B cell (primary cell): ENCODE measurements at regions not wholly inside any gene's neighbourhood (a gene's known extent, or its start where the extent isn't known, plus 50 kb on each side); places are given as distances from the start of the nearest gene placed in this dataset.

Source experiments
- ATAC-seq: fragments of 200-7000 bp; cut with Tn5 transposase; one replicate; pipeline ENCODE4 v1.10.0; 2021; ENCODE audit warnings: low read depth, mild to moderate bottlenecking, moderate number of reproducible peaks, moderate library complexity
- CTCF ChIA-PET: fragments of 350-600 bp; sonication (Branson Sonifier 250); formaldehyde crosslinking; loops from one replicate; lab custom pipeline; 2021; ENCODE audit warnings: antibody characterized with exemption, inconsistent platforms; lab: Charles Lee
- POLR2A ChIA-PET: fragments of 350-600 bp; sonication (Branson Sonifier 250); formaldehyde crosslinking; loops from one replicate; lab custom pipeline; 2021; ENCODE audit warnings: antibody characterized with exemption; lab: Charles Lee
- DNase-seq: peaks from one replicate; pipeline ENCODE4 v3.0.0; 2013
- H2AFZ ChIP-seq: 2 replicates; pipeline ENCODE4 v1.6.1; 2012; ENCODE audit warnings: mild to moderate bottlenecking, low read depth, low read length; ENCODE audit not compliant: insufficient read depth, poor library complexity, severe bottlenecking
- H3K27ac ChIP-seq, 2 donors: 1 replicate in 1 of 2; 2 replicates in 1 of 2; pipeline ENCODE4 v1.5.1; 2012 to 2013; ENCODE audit warnings: low read length in 2 of 2, mild to moderate bottlenecking in 2 of 2, moderate library complexity in 1 of 2
- H3K27me3 ChIP-seq, 4 experiments: fragments of 200-600 bp in 1 of 4; sonication (generic) in 1 of 4; replicated peaks in 1 of 4; 1 replicate in 2 of 4; 2 replicates in 2 of 4; pipeline versions ENCODE4 v1.6.1 to v1.7.0; 2013 to 2016; ENCODE audit warnings: low read length in 3 of 4, mild to moderate bottlenecking in 2 of 4, mixed read lengths in 1 of 4, moderate library complexity in 1 of 4; ENCODE audit not compliant: insufficient read depth in 4 of 4, control insufficient read depth in 3 of 4; ENCODE audit errors: control extremely low read depth in 1 of 4
- H3K36me3 ChIP-seq, 2 experiments: replicated peaks in 1 of 2; 1 replicate in 1 of 2; 2 replicates in 1 of 2; pipeline versions ENCODE4 v1.6.1 to v1.7.1; 2013; ENCODE audit warnings: low read length in 1 of 2; ENCODE audit not compliant: insufficient read depth in 2 of 2, control insufficient read depth in 1 of 2; ENCODE audit errors: control extremely low read depth in 1 of 2, extremely low read depth in 1 of 2
- H3K4me1 ChIP-seq, 2 donors: fragments of 200-600 bp in 1 of 2; sonication (generic) in 1 of 2; 1 replicate in 1 of 2; 2 replicates in 1 of 2; pipeline versions ENCODE4 v1.5.1 to v1.6.1; 2013 to 2017; ENCODE audit warnings: low read length in 2 of 2; ENCODE audit not compliant: control insufficient read depth in 2 of 2, insufficient read depth in 2 of 2
- H3K4me2 ChIP-seq: replicated peaks from 2 replicates; pipeline ENCODE3; 2012; ENCODE audit warnings: mild to moderate bottlenecking, low read depth, low read length; ENCODE audit not compliant: poor library complexity, severe bottlenecking
- H3K4me3 ChIP-seq, 5 experiments: fragments of 200-600 bp in 1 of 5; sonication (generic) in 1 of 5; 1 replicate in 3 of 5; 2 replicates in 2 of 5; pipeline versions ENCODE4 v1.5.1 to v1.7.0; 2011 to 2016; ENCODE audit warnings: low read length in 4 of 5, mild to moderate bottlenecking in 4 of 5, low read depth in 2 of 5, control low read depth in 1 of 5, moderate library complexity in 1 of 5; ENCODE audit not compliant: insufficient read depth in 1 of 5; ENCODE audit errors: control extremely low read depth in 1 of 5, extremely low read depth in 1 of 5
- H3K79me2 ChIP-seq: fragments of 200-600 bp; sonication (generic); one replicate; pipeline ENCODE4 v1.6.0; 2016; ENCODE audit warnings: low read length; ENCODE audit not compliant: control insufficient read depth, insufficient read depth
- H3K9ac ChIP-seq: fragments of 200-600 bp; sonication (generic); 2 replicates; pipeline ENCODE4 v1.6.1; 2017; ENCODE audit warnings: mild to moderate bottlenecking, low read length, moderate library complexity
- H3K9me3 ChIP-seq, 3 donors: one replicate each; pipeline versions ENCODE4 v1.6.1 to v1.7.1; 2013; ENCODE audit warnings: low read length in 2 of 3; ENCODE audit not compliant: control insufficient read depth in 2 of 3, insufficient read depth in 1 of 3; ENCODE audit errors: control extremely low read depth in 1 of 3
- H4K20me1 ChIP-seq: 2 replicates; pipeline ENCODE4 v1.6.0; 2012; ENCODE audit warnings: mild to moderate bottlenecking, low read length; ENCODE audit not compliant: insufficient read depth, control insufficient read depth, poor library complexity, severe bottlenecking
- H3K27ac Mint-ChIP-seq: one replicate; pipeline ENCODE4 v1.8.0; 2021; ENCODE audit warnings: mixed read lengths
- H3K27me3 Mint-ChIP-seq: one replicate; pipeline ENCODE4 v1.8.0; 2021; ENCODE audit warnings: mixed read lengths
- H3K4me1 Mint-ChIP-seq: one replicate; pipeline ENCODE4 v1.8.0; 2021; ENCODE audit warnings: mixed read lengths
- H3K4me3 Mint-ChIP-seq: one replicate; pipeline ENCODE4 v1.8.0; 2021; ENCODE audit warnings: mixed read lengths
- H3K9me3 Mint-ChIP-seq: one replicate; pipeline ENCODE4 v1.8.0; 2022; ENCODE audit warnings: mixed read lengths; ENCODE audit not compliant: insufficient read depth
- EZH2 ChIP-seq: IDR thresholded peaks from 2 replicates; pipeline ENCODE4 v1.6.1; 2012; ENCODE audit warnings: borderline replicate concordance, low read depth, mild to moderate bottlenecking, moderate library complexity, low read length; ENCODE audit not compliant: insufficient read depth, poor library complexity, severe bottlenecking
- WGBS: methylation state at CpG from one replicate; pipeline ENCODE4 v1.1.5; 2013; ENCODE audit warnings: missing lambda C conversion rate; ENCODE audit not compliant: insufficient coverage; 5-methylcytosine and 5-hydroxymethylcytosine counted together
- intact Hi-C: fragments of 100-400 bp; cut with micrococcal nuclease; formaldehyde crosslinking; loops from one replicate; pipeline ENCODE4 v1.10.0; 2022
- TF ChIP-seq, protein P1 (sequence below): fragments of 200-600 bp; IDR thresholded peaks from one replicate; pipeline ENCODE4 v1.8.0; 2022; ENCODE audit warnings: antibody characterized with exemption, mild to moderate bottlenecking

- peaks cover 2% of the 10 kb centered on the region for H3K9me3 Mint-ChIP-seq
- Histone ChIP-seq H3K36me3 (no peaks in the 10 kb centered on the region), H4K20me1 (no peaks in the 10 kb centered on the region), H3K79me2 (no peaks in the 10 kb centered on the region), H2AFZ (no peak overlapping the region), H3K27me3 (no peaks in the 10 kb centered on the region), H3K9me3 (no peaks in the 10 kb centered on the region), H3K4me1 (no peaks in the 10 kb centered on the region), H3K27ac (no peak overlapping the region), H3K9ac (no peak overlapping the region), H3K4me3 (no peak overlapping the region), H3K4me2 (no peak overlapping the region)
- CTCF ChIA-PET, result no interaction called here
- intact Hi-C loops, result no loop called here
- WGBS, result no CpG with 5 or more reads among the region's 1 CpG
- peaks cover 3% of the 10 kb centered on the region for H3K27me3 Mint-ChIP-seq
- POLR2A ChIA-PET, result no interaction called here
- H3K4me3 Mint-ChIP-seq, result no peak overlapping the region
- TF ChIP-seq EZH2, result no peak
- TF ChIP-seq, protein P1, sequence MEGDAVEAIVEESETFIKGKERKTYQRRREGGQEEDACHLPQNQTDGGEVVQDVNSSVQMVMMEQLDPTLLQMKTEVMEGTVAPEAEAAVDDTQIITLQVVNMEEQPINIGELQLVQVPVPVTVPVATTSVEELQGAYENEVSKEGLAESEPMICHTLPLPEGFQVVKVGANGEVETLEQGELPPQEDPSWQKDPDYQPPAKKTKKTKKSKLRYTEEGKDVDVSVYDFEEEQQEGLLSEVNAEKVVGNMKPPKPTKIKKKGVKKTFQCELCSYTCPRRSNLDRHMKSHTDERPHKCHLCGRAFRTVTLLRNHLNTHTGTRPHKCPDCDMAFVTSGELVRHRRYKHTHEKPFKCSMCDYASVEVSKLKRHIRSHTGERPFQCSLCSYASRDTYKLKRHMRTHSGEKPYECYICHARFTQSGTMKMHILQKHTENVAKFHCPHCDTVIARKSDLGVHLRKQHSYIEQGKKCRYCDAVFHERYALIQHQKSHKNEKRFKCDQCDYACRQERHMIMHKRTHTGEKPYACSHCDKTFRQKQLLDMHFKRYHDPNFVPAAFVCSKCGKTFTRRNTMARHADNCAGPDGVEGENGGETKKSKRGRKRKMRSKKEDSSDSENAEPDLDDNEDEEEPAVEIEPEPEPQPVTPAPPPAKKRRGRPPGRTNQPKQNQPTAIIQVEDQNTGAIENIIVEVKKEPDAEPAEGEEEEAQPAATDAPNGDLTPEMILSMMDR, result no peak
- DNase-seq, result no peak
- no peak for ATAC-seq
- H3K27ac Mint-ChIP-seq, result no peak overlapping the region
- no peaks in the 10 kb centered on the region for H3K4me1 Mint-ChIP-seq
Observed at GRCh38 chr3:70433091-70433490, 120.7 kb upstream of the MDFIC2 start.

DNA sequence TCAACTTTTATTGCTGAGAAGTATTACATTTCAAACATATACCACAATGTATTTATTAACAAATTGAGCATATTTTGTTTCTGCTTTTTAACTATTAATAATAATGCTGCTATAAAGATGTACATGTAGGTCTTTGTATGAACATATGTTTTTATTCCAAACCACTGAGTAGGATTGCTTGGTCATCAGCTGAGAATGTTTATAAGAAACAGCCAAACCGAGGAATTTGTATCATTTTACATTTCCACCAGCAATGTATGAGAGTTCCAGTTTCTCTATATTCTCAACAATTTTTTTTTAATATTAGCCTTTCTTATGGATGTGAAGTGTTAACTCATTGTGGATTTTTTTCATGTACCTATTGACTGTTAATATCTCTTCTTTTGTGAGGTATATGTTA lies 119.5 kb upstream of the MDFIC2 start:
- Histone ChIP-seq H3K4me1 (no peaks in the 10 kb centered on the region), H3K36me3 (no peaks in the 10 kb centered on the region), H3K27ac (no peak overlapping the region), H3K79me2 (no peaks in the 10 kb centered on the region), H3K27me3 (no peaks in the 10 kb centered on the region), H3K4me3 (no peak overlapping the region), H3K9ac (no peak overlapping the region), H3K4me2 (no peak overlapping the region), H2AFZ (no peak overlapping the region), H3K9me3 (no peaks in the 10 kb centered on the region), H4K20me1 (no peaks in the 10 kb centered on the region)
- no CpG with 5 or more reads among the region's 1 CpG for WGBS
- no peak overlapping the region for H3K27ac Mint-ChIP-seq
- intact Hi-C loops, result no loop called here
- ATAC-seq (no peak), DNase-seq (no peak)
- peaks cover 3% of the 10 kb centered on the region for H3K27me3 Mint-ChIP-seq
- H3K4me3 Mint-ChIP-seq, result no peak overlapping the region
- ChIA-PET CTCF (no interaction called here), POLR2A (no interaction called here)
- no peak for TF ChIP-seq EZH2
- TF ChIP-seq, protein P1, result no peak
- no peaks in the 10 kb centered on the region for H3K4me1 Mint-ChIP-seq
- peaks cover 2% of the 10 kb centered on the region for H3K9me3 Mint-ChIP-seq
